HepG2 (cell line): ENCODE measurements at regions not wholly inside any gene's neighbourhood (a gene's known extent, or its start where the extent isn't known, plus 50 kb on each side); places are given as distances from the start of the nearest gene placed in this dataset.

ENCODE experiments used
- ELF4 ChIP-seq: sonication (generic); formaldehyde crosslinking; IDR thresholded peaks from 2 replicates; pipeline ENCODE4 v1.5.0; 2020; ENCODE audit warnings: missing genetic modification reagents, mild to moderate bottlenecking, moderate library complexity, borderline replicate concordance
- JUND ChIP-seq: sonication (generic); formaldehyde crosslinking; IDR thresholded peaks from 2 replicates; pipeline ENCODE4 v1.8.0; 2022; ENCODE audit warnings: mild to moderate bottlenecking, missing genetic modification reagents
- MXI1 ChIP-seq: IDR thresholded peaks from 3 replicates; pipeline ENCODE4 v1.6.1; 2012; ENCODE audit warnings: low read depth, low read length, inconsistent platforms, borderline replicate concordance
- POLR2A ChIP-seq, 2 experiments: IDR thresholded peaks; 2 replicates each; pipeline ENCODE4 v1.6.1; 2011; ENCODE audit warnings: low read depth in 2 of 2, low read length in 2 of 2, mild to moderate bottlenecking in 1 of 2, moderate library complexity in 1 of 2; ENCODE audit not compliant: insufficient read depth in 1 of 2
- RARG ChIP-seq: sonication (generic); formaldehyde crosslinking; IDR thresholded peaks from 2 replicates; pipeline ENCODE4 v1.4.0; 2020; ENCODE audit warnings: low read depth, mild to moderate bottlenecking, missing genetic modification reagents
- RFXANK ChIP-seq: IDR thresholded peaks from 2 replicates; pipeline ENCODE4 v1.6.1; 2016
- SP1 ChIP-seq, 2 experiments: fragments of 450-650 bp in 1 of 2; sonication (generic) in 1 of 2; formaldehyde crosslinking in 1 of 2; IDR thresholded peaks; 2 replicates each; pipeline versions ENCODE4 v1.4.0 to v1.6.1; 2016 to 2020; ENCODE audit warnings: missing genetic modification reagents in 1 of 2
- ZFX ChIP-seq: sonication (generic); formaldehyde crosslinking; IDR thresholded peaks from 2 replicates; pipeline ENCODE4 v1.4.0; 2020; ENCODE audit warnings: mild to moderate bottlenecking, low read depth, missing genetic modification reagents, moderate library complexity
- TF ChIP-seq, protein P1 (sequence below): sonication (generic); formaldehyde crosslinking; IDR thresholded peaks from 2 replicates; pipeline ENCODE4 v1.4.0; 2020; ENCODE audit warnings: mild to moderate bottlenecking, missing genetic modification reagents
- TF ChIP-seq, protein P2 (sequence below): IDR thresholded peaks from 2 replicates; pipeline ENCODE4 v1.6.1; 2012; ENCODE audit warnings: low read depth, low read length, improper control_type of control experiment
- TF ChIP-seq, protein P3 (sequence below): sonication (generic); formaldehyde crosslinking; IDR thresholded peaks from 2 replicates; pipeline ENCODE4 v1.4.0; 2020; ENCODE audit warnings: missing genetic modification reagents
- TF ChIP-seq, protein P4 (sequence below): sonication (generic); formaldehyde crosslinking; IDR thresholded peaks from 2 replicates; pipeline ENCODE4 v1.5.0; 2020; ENCODE audit warnings: mild to moderate bottlenecking, missing genetic modification reagents, moderate library complexity

DNA sequence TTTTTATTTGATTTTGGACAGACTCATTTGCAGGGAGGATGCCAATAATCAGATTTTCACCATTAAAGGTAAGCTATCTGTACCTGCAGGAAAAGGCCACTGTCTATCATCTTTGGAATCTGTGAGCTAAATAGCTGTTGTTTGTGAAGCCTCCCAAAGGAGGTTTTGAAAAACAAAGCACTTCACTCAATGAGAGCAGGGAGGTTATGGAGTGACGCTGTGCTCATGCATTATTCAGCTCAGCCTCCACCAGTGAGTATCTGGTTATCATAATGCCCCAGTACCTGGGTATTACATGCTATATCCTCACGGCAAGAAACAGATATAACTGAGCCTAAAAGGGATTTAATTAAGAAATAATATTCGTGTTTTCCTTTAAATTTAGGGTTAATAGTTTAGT, 189.6 kb upstream of the PIK3C3 start:
- TF ChIP-seq MXI1 = no peak
- TF ChIP-seq, protein P1, sequence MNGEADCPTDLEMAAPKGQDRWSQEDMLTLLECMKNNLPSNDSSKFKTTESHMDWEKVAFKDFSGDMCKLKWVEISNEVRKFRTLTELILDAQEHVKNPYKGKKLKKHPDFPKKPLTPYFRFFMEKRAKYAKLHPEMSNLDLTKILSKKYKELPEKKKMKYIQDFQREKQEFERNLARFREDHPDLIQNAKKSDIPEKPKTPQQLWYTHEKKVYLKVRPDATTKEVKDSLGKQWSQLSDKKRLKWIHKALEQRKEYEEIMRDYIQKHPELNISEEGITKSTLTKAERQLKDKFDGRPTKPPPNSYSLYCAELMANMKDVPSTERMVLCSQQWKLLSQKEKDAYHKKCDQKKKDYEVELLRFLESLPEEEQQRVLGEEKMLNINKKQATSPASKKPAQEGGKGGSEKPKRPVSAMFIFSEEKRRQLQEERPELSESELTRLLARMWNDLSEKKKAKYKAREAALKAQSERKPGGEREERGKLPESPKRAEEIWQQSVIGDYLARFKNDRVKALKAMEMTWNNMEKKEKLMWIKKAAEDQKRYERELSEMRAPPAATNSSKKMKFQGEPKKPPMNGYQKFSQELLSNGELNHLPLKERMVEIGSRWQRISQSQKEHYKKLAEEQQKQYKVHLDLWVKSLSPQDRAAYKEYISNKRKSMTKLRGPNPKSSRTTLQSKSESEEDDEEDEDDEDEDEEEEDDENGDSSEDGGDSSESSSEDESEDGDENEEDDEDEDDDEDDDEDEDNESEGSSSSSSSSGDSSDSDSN (CRISPR knock-in tag) = no peak
- TF ChIP-seq, protein P2, sequence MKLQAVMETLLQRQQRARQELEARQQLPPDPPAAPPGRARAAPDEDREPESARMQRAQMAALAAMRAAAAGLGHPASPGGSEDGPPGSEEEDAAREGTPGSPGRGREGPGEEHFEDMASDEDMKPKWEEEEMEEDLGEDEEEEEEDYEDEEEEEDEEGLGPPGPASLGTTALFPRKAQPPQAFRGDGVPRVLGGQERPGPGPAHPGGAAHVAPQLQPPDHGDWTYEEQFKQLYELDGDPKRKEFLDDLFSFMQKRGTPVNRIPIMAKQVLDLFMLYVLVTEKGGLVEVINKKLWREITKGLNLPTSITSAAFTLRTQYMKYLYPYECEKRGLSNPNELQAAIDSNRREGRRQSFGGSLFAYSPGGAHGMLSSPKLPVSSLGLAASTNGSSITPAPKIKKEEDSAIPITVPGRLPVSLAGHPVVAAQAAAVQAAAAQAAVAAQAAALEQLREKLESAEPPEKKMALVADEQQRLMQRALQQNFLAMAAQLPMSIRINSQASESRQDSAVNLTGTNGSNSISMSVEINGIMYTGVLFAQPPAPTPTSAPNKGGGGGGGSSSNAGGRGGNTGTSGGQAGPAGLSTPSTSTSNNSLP = no peak
- TF ChIP-seq, protein P3, sequence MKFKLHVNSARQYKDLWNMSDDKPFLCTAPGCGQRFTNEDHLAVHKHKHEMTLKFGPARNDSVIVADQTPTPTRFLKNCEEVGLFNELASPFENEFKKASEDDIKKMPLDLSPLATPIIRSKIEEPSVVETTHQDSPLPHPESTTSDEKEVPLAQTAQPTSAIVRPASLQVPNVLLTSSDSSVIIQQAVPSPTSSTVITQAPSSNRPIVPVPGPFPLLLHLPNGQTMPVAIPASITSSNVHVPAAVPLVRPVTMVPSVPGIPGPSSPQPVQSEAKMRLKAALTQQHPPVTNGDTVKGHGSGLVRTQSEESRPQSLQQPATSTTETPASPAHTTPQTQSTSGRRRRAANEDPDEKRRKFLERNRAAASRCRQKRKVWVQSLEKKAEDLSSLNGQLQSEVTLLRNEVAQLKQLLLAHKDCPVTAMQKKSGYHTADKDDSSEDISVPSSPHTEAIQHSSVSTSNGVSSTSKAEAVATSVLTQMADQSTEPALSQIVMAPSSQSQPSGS (CRISPR knock-in tag) = no peak
- no peak for TF ChIP-seq RARG
- no peak for TF ChIP-seq ELF4 (CRISPR knock-in tag)
- no peak for TF ChIP-seq SP1 (IDR thresholded peaks at IDR 0.05)
- no peak for TF ChIP-seq SP1 (CRISPR knock-in tag; IDR thresholded peaks at IDR 0.05)
- TF ChIP-seq RFXANK (CRISPR knock-in tag) = no peak
- TF ChIP-seq, protein P4, sequence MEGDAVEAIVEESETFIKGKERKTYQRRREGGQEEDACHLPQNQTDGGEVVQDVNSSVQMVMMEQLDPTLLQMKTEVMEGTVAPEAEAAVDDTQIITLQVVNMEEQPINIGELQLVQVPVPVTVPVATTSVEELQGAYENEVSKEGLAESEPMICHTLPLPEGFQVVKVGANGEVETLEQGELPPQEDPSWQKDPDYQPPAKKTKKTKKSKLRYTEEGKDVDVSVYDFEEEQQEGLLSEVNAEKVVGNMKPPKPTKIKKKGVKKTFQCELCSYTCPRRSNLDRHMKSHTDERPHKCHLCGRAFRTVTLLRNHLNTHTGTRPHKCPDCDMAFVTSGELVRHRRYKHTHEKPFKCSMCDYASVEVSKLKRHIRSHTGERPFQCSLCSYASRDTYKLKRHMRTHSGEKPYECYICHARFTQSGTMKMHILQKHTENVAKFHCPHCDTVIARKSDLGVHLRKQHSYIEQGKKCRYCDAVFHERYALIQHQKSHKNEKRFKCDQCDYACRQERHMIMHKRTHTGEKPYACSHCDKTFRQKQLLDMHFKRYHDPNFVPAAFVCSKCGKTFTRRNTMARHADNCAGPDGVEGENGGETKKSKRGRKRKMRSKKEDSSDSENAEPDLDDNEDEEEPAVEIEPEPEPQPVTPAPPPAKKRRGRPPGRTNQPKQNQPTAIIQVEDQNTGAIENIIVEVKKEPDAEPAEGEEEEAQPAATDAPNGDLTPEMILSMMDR (CRISPR knock-in tag) = no peak
- no peak for TF ChIP-seq JUND
- TF ChIP-seq POLR2A (IDR thresholded peaks at IDR 0.05; ENCODE audit: insufficient read depth in 1 of 2, low read depth in 2 of 2, low read length in 2 of 2) = no peak
- TF ChIP-seq ZFX (CRISPR knock-in tag) = no peak
